Activated naive CD4-positive, alpha-beta T cell treated with anti-CD3 and anti-CD28 coated beads, Interleukin-2, amount 10 ng/mL, durations not matched to agents 7 days and 5 days (primary cell): ENCODE measurements at regions not wholly inside any gene's neighbourhood (a gene's known extent, or its start where the extent isn't known, plus 50 kb on each side); places are given as distances from the start of the nearest gene placed in this dataset.

Source experiments
- CTCF ChIA-PET: fragments of 350-600 bp; sonication (Branson Sonifier 250); formaldehyde crosslinking; loops from one replicate; lab custom pipeline; 2021; ENCODE audit warnings: antibody characterized with exemption; lab: Charles Lee
- DNase-seq: peaks from one replicate; pipeline ENCODE4 v3.0.0-alpha.2; 2020
- H3K27ac Mint-ChIP-seq: one replicate; pipeline ENCODE4 v1.8.0; 2021; ENCODE audit warnings: mild to moderate bottlenecking, moderate library complexity, mixed read lengths
- H3K27me3 Mint-ChIP-seq: one replicate; pipeline ENCODE4 v1.8.0; 2021; ENCODE audit warnings: mild to moderate bottlenecking, mixed read lengths
- H3K36me3 Mint-ChIP-seq: one replicate; pipeline ENCODE4 v1.8.0; 2021; ENCODE audit warnings: mixed read lengths
- H3K4me1 Mint-ChIP-seq: one replicate; pipeline ENCODE4 v1.8.0; 2021; ENCODE audit warnings: mixed read lengths
- H3K4me3 Mint-ChIP-seq: one replicate; pipeline ENCODE4 v1.8.0; 2021; ENCODE audit warnings: mild to moderate bottlenecking, moderate library complexity, mixed read lengths
- H3K9me3 Mint-ChIP-seq: one replicate; pipeline ENCODE4 v1.8.0; 2021; ENCODE audit warnings: mixed read lengths

- no peak overlapping the region for H3K27ac Mint-ChIP-seq
- no peaks in the 10 kb centered on the region for H3K4me1 Mint-ChIP-seq
- peaks cover 4% of the 10 kb centered on the region for H3K27me3 Mint-ChIP-seq
- CTCF ChIA-PET: no interaction called here
- DNase-seq: no peak
- no peak overlapping the region for H3K4me3 Mint-ChIP-seq
- H3K36me3 Mint-ChIP-seq: no peaks in the 10 kb centered on the region
- H3K9me3 Mint-ChIP-seq: no peaks in the 10 kb centered on the region
Observed at GRCh38 chr4:176383273-176384077, 63.7 kb downstream of the SPCS3 start.

GRCh38 chr4:176385601-176386000, 65.8 kb downstream of the SPCS3 start:
- Mint-ChIP-seq H3K36me3 (no peaks in the 10 kb centered on the region), H3K4me1 (no peaks in the 10 kb centered on the region), H3K27ac (no peak overlapping the region), H3K4me3 (no peak overlapping the region), H3K27me3 (peaks cover 4% of the 10 kb centered on the region), H3K9me3 (no peaks in the 10 kb centered on the region)
- no peak for DNase-seq
- CTCF ChIA-PET: no interaction called here

GRCh38 chr4:176387571-176387970, 67.8 kb downstream of the SPCS3 start:
- H3K9me3 Mint-ChIP-seq: no peaks in the 10 kb centered on the region
- H3K36me3 Mint-ChIP-seq: no peaks in the 10 kb centered on the region
- CTCF ChIA-PET: no interaction called here
- no peaks in the 10 kb centered on the region for H3K27me3 Mint-ChIP-seq
- no peak for DNase-seq
- H3K4me1 Mint-ChIP-seq: no peaks in the 10 kb centered on the region
- H3K4me3 Mint-ChIP-seq: no peak overlapping the region
- H3K27ac Mint-ChIP-seq: no peak overlapping the region

- no peaks in the 10 kb centered on the region for H3K4me1 Mint-ChIP-seq
Observed at GRCh38 chr4:176393306-176394013, 73.7 kb downstream of the SPCS3 start.

GRCh38 chr4:176400816-176401461, 81.2 kb downstream of the SPCS3 start:
- H3K27ac Mint-ChIP-seq: no peak overlapping the region
- no peaks in the 10 kb centered on the region for H3K4me1 Mint-ChIP-seq
- no peak overlapping the region for H3K4me3 Mint-ChIP-seq
- no peaks in the 10 kb centered on the region for H3K27me3 Mint-ChIP-seq
- DNase-seq: no peak
- H3K9me3 Mint-ChIP-seq: no peaks in the 10 kb centered on the region
- no peaks in the 10 kb centered on the region for H3K36me3 Mint-ChIP-seq
- CTCF ChIA-PET: no interaction called here

More at GRCh38 chr4:176393306-176394013, 73.7 kb downstream of the SPCS3 start:
- no peaks in the 10 kb centered on the region for H3K27me3 Mint-ChIP-seq
- H3K4me3 Mint-ChIP-seq: no peak overlapping the region
- DNase-seq: no peak
- no peak overlapping the region for H3K27ac Mint-ChIP-seq
- CTCF ChIA-PET: no interaction called here
- no peaks in the 10 kb centered on the region for H3K36me3 Mint-ChIP-seq
- no peaks in the 10 kb centered on the region for H3K9me3 Mint-ChIP-seq

GRCh38 chr4:176404621-176405020, 84.9 kb downstream of the SPCS3 start:
- Mint-ChIP-seq H3K27me3 (no peaks in the 10 kb centered on the region), H3K27ac (no peak overlapping the region), H3K4me3 (no peak overlapping the region), H3K9me3 (no peaks in the 10 kb centered on the region), H3K36me3 (no peaks in the 10 kb centered on the region), H3K4me1 (no peaks in the 10 kb centered on the region)
- CTCF ChIA-PET: no interaction called here
- DNase-seq: no peak

GRCh38 chr4:176406297-176406696, 86.5 kb downstream of the SPCS3 start:
- Mint-ChIP-seq H3K9me3 (no peaks in the 10 kb centered on the region), H3K4me3 (no peak overlapping the region), H3K27me3 (no peaks in the 10 kb centered on the region), H3K27ac (no peak overlapping the region), H3K4me1 (no peaks in the 10 kb centered on the region), H3K36me3 (no peaks in the 10 kb centered on the region)
- DNase-seq: no peak
- CTCF ChIA-PET: no interaction called here

GRCh38 chr4:176406736-176407135, 87.0 kb downstream of the SPCS3 start:
- no peaks in the 10 kb centered on the region for H3K9me3 Mint-ChIP-seq
- DNase-seq: no peak
- H3K36me3 Mint-ChIP-seq: no peaks in the 10 kb centered on the region
- H3K27ac Mint-ChIP-seq: no peak overlapping the region
- H3K4me1 Mint-ChIP-seq: no peaks in the 10 kb centered on the region
- no peaks in the 10 kb centered on the region for H3K27me3 Mint-ChIP-seq
- no peak overlapping the region for H3K4me3 Mint-ChIP-seq
- CTCF ChIA-PET: no interaction called here

GRCh38 chr4:176409627-176410026, 89.9 kb downstream of the SPCS3 start:
- DNase-seq: no peak
- Mint-ChIP-seq H3K4me1 (no peaks in the 10 kb centered on the region), H3K27me3 (no peaks in the 10 kb centered on the region), H3K4me3 (no peak overlapping the region), H3K27ac (no peak overlapping the region), H3K9me3 (no peaks in the 10 kb centered on the region), H3K36me3 (no peaks in the 10 kb centered on the region)
- CTCF ChIA-PET: no interaction called here

- CTCF ChIA-PET: no interaction called here
- H3K4me3 Mint-ChIP-seq: no peak overlapping the region
- no peaks in the 10 kb centered on the region for H3K9me3 Mint-ChIP-seq
- no peaks in the 10 kb centered on the region for H3K27me3 Mint-ChIP-seq
- no peak for DNase-seq
- H3K36me3 Mint-ChIP-seq: no peaks in the 10 kb centered on the region
- H3K4me1 Mint-ChIP-seq: no peaks in the 10 kb centered on the region
- H3K27ac Mint-ChIP-seq: no peak overlapping the region
Observed at GRCh38 chr4:176413171-176413570, 93.4 kb downstream of the SPCS3 start.

- no peaks in the 10 kb centered on the region for H3K36me3 Mint-ChIP-seq
- H3K4me1 Mint-ChIP-seq: no peaks in the 10 kb centered on the region
- no peaks in the 10 kb centered on the region for H3K9me3 Mint-ChIP-seq
- no peaks in the 10 kb centered on the region for H3K27me3 Mint-ChIP-seq
- no peak for DNase-seq
- CTCF ChIA-PET: no interaction called here
- no peak overlapping the region for H3K4me3 Mint-ChIP-seq
- no peak overlapping the region for H3K27ac Mint-ChIP-seq
Observed at GRCh38 chr4:176422001-176422400, 102.2 kb downstream of the SPCS3 start.

GRCh38 chr4:176422511-176422910, 102.7 kb downstream of the SPCS3 start:
- Mint-ChIP-seq H3K27me3 (no peaks in the 10 kb centered on the region), H3K9me3 (no peaks in the 10 kb centered on the region)

GRCh38 chr4:176425035-176425434, 105.3 kb downstream of the SPCS3 start:
- no peak overlapping the region for H3K27ac Mint-ChIP-seq
- H3K4me3 Mint-ChIP-seq: no peak overlapping the region
- H3K9me3 Mint-ChIP-seq: no peaks in the 10 kb centered on the region
- DNase-seq: no peak
- CTCF ChIA-PET: no interaction called here
- no peaks in the 10 kb centered on the region for H3K4me1 Mint-ChIP-seq
- H3K27me3 Mint-ChIP-seq: no peaks in the 10 kb centered on the region
- H3K36me3 Mint-ChIP-seq: no peaks in the 10 kb centered on the region

More at GRCh38 chr4:176422511-176422910, 102.7 kb downstream of the SPCS3 start:
- Mint-ChIP-seq H3K4me1 (no peaks in the 10 kb centered on the region), H3K4me3 (no peak overlapping the region), H3K27ac (no peak overlapping the region), H3K36me3 (no peaks in the 10 kb centered on the region)
- no peak for DNase-seq
- CTCF ChIA-PET: no interaction called here

- no peaks in the 10 kb centered on the region for H3K36me3 Mint-ChIP-seq
- no peak overlapping the region for H3K27ac Mint-ChIP-seq
- no peaks in the 10 kb centered on the region for H3K9me3 Mint-ChIP-seq
- no peaks in the 10 kb centered on the region for H3K27me3 Mint-ChIP-seq
- CTCF ChIA-PET: no interaction called here
- no peak for DNase-seq
- peaks cover 6% of the 10 kb centered on the region for H3K4me1 Mint-ChIP-seq
- no peak overlapping the region for H3K4me3 Mint-ChIP-seq
Observed at GRCh38 chr4:176432811-176433540, 113.2 kb downstream of the SPCS3 start.
